Fibroblast of the aortic adventitia (primary cell): ENCODE measurements at regions not wholly inside any gene's neighbourhood (a gene's known extent, or its start where the extent isn't known, plus 50 kb on each side); places are given as distances from the start of the nearest gene placed in this dataset.

Experiments
- DNase-seq: peaks from one replicate; pipeline ENCODE4 v3.0.0-alpha.2; 2010; ENCODE audit warnings: low read depth
- H3K4me3 ChIP-seq: 2 replicates; pipeline ENCODE4 v1.5.1; 2011; ENCODE audit warnings: low read depth, mild to moderate bottlenecking, control low read depth, low read length, moderate library complexity
- CTCF ChIP-seq: IDR thresholded peaks from 2 replicates; pipeline ENCODE4 v1.5.1; 2011; ENCODE audit warnings: mild to moderate bottlenecking, low read length, control low read depth, inconsistent platforms; ENCODE audit not compliant: insufficient read depth

- H3K4me3 ChIP-seq: no peak overlapping the region
- DNase-seq: no peak
- no peak for TF ChIP-seq CTCF
These were observed 76.3 kb upstream of the EPHB3 start for GRCh38 chr3:184485241-184485640.

- TF ChIP-seq CTCF: no peak
- H3K4me3 ChIP-seq: no peak overlapping the region
- DNase-seq: no peak
These were observed 75.7 kb upstream of the EPHB3 start for GRCh38 chr3:184485906-184486305.

- TF ChIP-seq CTCF: no peak
- DNase-seq: no peak
- no peak overlapping the region for H3K4me3 ChIP-seq
These were observed 75.0 kb upstream of the EPHB3 start for GRCh38 chr3:184486614-184487013.

GRCh38 chr3:184488577-184488976 is 73.0 kb upstream of the EPHB3 start:
- no peak overlapping the region for H3K4me3 ChIP-seq
- TF ChIP-seq CTCF: no peak
- DNase-seq: no peak

- no peak for DNase-seq
- H3K4me3 ChIP-seq: no peak overlapping the region
- TF ChIP-seq CTCF: no peak
These were observed 72.2 kb upstream of the EPHB3 start for GRCh38 chr3:184489268-184489841.

- no peak overlapping the region for H3K4me3 ChIP-seq
- no peak for DNase-seq
- TF ChIP-seq CTCF: no peak
These were observed 70.5 kb upstream of the EPHB3 start for GRCh38 chr3:184491011-184491576.
